ENCODE measurements at regions not wholly inside any gene's neighbourhood (a gene's known extent, or its start where the extent isn't known, plus 50 kb on each side); places are given as distances from the start of the nearest gene placed in this dataset.

GRCh38 chr3:82294609-82295008, 533.2 kb upstream of the GBE1 start:
- no peak for TF ChIP-seq EP300 (IDR thresholded peaks at IDR 0.05; ENCODE audit: borderline replicate concordance)
- TF ChIP-seq REST (IDR thresholded peaks at IDR 0.05; ENCODE audit: low read depth): no peak
- no peak for TF ChIP-seq RAD21 (IDR thresholded peaks at IDR 0.05; ENCODE audit: low read depth)
- TF ChIP-seq NFIC (IDR thresholded peaks at IDR 0.05): no peak
- no peak for TF ChIP-seq USF1 (IDR thresholded peaks at IDR 0.05)
- no peak for TF ChIP-seq FOXM1 (IDR thresholded peaks at IDR 0.05; ENCODE audit: borderline replicate concordance, low read depth)
- TF ChIP-seq MAX (IDR thresholded peaks at IDR 0.05): no peak
- TF ChIP-seq TCF12 (IDR thresholded peaks at IDR 0.05; ENCODE audit: low read depth): no peak
- TF ChIP-seq YY1 (IDR thresholded peaks at IDR 0.05; ENCODE audit: low read depth): no peak
- TF ChIP-seq CEBPB (IDR thresholded peaks at IDR 0.05): no peak
